ENCODE measurements at regions not wholly inside any gene's neighbourhood (a gene's known extent, or its start where the extent isn't known, plus 50 kb on each side); places are given as distances from the start of the nearest gene placed in this dataset.

- Histone ChIP-seq H3K4me1 (ENCODE audit: control insufficient read depth in 1 of 2, insufficient read depth in 2 of 2, low read length in 2 of 2) (no peaks in the 10 kb centered on the region), H4K20me1 (ENCODE audit: insufficient read depth) (no peaks in the 10 kb centered on the region), H2AFZ (ENCODE audit: low read depth, low read length, poor library complexity, severe bottlenecking) (no peak overlapping the region), H3K36me3 (ENCODE audit: control insufficient read depth in 1 of 2, insufficient read depth in 2 of 2, low read length in 2 of 2) (no peaks in the 10 kb centered on the region), H3K27ac (ENCODE audit: low read depth, low read length) (no peak overlapping the region), H3K4me2 (ENCODE audit: low read length) (no peak overlapping the region), H3K4me3 (replicated peaks in 1 of 2; ENCODE audit: low read depth in 1 of 2, low read length in 2 of 2) (no peak overlapping the region), H3K9me2 (ENCODE audit: insufficient read depth) (no peaks in the 10 kb centered on the region), H3K9me3 (ENCODE audit: control insufficient read depth in 1 of 2, insufficient read depth in 1 of 2, low read depth in 1 of 2, low read length in 2 of 2) (no peaks in the 10 kb centered on the region), H3K79me2 (ENCODE audit: insufficient read depth, low read length) (no peaks in the 10 kb centered on the region), H3K27me3 (ENCODE audit: insufficient read depth, low read length) (peaks cover 12% of the 10 kb centered on the region; the same call in 1 of the 2 replicates), H3K9ac (ENCODE audit: low read length) (no peak overlapping the region)
- TF ChIP-seq CBX3 (IDR thresholded peaks at IDR 0.05; ENCODE audit: low read depth) (no peak), POLR2AphosphoS5 (IDR thresholded peaks at IDR 0.05; ENCODE audit: low read depth, low read length) (no peak), REST (IDR thresholded peaks at IDR 0.05; ENCODE audit: low read depth) (no peak), EGR1 (IDR thresholded peaks at IDR 0.05; ENCODE audit: low read depth) (no peak)
- ChIA-PET POLR2A (no interaction called here), CTCF (no interaction called here), RAD21 (ENCODE audit: low non-redundant PET in 1 of 2, low total read pairs in 2 of 2, uncharacterized antibody in 2 of 2, unreplicated experiment in 2 of 2) (no interaction called here)
- BruUV-seq (replicated peaks), result no TSS peak
- DNase-seq (ENCODE audit: low read depth, low spot score) (no peak), ATAC-seq (no peak)
- intact Hi-C loops (cut with micrococcal nuclease), result no loop called here
Observed at GRCh38 chr11:87536565-87536964, 498.8 kb downstream of the TMEM135 start.

DNA sequence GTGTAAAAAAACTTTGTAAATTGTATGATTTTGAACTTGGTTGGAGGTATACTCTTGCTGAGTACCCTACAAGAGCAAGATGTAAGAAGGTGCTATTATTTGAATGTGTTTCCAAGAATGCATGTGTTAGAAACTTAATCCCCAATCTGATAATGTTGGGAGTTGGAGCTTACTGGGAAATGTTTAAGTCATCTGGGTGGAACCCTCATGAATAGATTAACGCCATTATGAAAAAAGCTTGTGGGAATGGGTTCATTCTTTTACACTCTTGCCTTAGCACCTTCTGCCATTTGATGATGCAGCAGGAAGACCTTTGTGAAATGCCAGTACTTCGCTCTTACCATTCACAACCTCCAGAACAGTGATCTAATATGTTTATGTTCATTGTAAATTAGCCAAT is 498.3 kb downstream of the TMEM135 start:
- ATAC-seq, result no peak
- no TSS peak for BruUV-seq (replicated peaks)
- Histone ChIP-seq H3K4me2 (ENCODE audit: low read length) (no peak overlapping the region), H3K4me3 (replicated peaks in 1 of 2; ENCODE audit: low read depth in 1 of 2, low read length in 2 of 2) (no peak overlapping the region), H3K9me3 (ENCODE audit: control insufficient read depth in 1 of 2, insufficient read depth in 1 of 2, low read depth in 1 of 2, low read length in 2 of 2) (no peaks in the 10 kb centered on the region), H3K4me1 (ENCODE audit: control insufficient read depth in 1 of 2, insufficient read depth in 2 of 2, low read length in 2 of 2) (no peaks in the 10 kb centered on the region), H3K9ac (ENCODE audit: low read length) (no peak overlapping the region), H4K20me1 (ENCODE audit: insufficient read depth) (no peaks in the 10 kb centered on the region), H3K36me3 (ENCODE audit: control insufficient read depth in 1 of 2, insufficient read depth in 2 of 2, low read length in 2 of 2) (no peaks in the 10 kb centered on the region), H3K27me3 (ENCODE audit: insufficient read depth, low read length) (peaks cover 12% of the 10 kb centered on the region; the same call in 1 of the 2 replicates), H2AFZ (ENCODE audit: low read depth, low read length, poor library complexity, severe bottlenecking) (no peak overlapping the region), H3K79me2 (ENCODE audit: insufficient read depth, low read length) (no peaks in the 10 kb centered on the region), H3K27ac (ENCODE audit: low read depth, low read length) (no peak overlapping the region), H3K9me2 (ENCODE audit: insufficient read depth) (no peaks in the 10 kb centered on the region)
- CTCF ChIA-PET, result no interaction called here
- intact Hi-C loops (cut with micrococcal nuclease), result no loop called here
- DNase-seq (ENCODE audit: low read depth, low spot score), result no peak
- TF ChIP-seq ZNF274 (IDR thresholded peaks at IDR 0.05; ENCODE audit: low read depth, low read length), result no peak
- no peak for TF ChIP-seq EZH2phosphoT487 (IDR thresholded peaks at IDR 0.05; ENCODE audit: borderline replicate concordance)
- TF ChIP-seq CEBPB (IDR thresholded peaks at IDR 0.05; ENCODE audit: low read depth), result no peak
- TF ChIP-seq, protein P1, sequence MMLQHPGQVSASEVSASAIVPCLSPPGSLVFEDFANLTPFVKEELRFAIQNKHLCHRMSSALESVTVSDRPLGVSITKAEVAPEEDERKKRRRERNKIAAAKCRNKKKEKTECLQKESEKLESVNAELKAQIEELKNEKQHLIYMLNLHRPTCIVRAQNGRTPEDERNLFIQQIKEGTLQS (IDR thresholded peaks at IDR 0.05), result no peak
- TF ChIP-seq, protein P2, sequence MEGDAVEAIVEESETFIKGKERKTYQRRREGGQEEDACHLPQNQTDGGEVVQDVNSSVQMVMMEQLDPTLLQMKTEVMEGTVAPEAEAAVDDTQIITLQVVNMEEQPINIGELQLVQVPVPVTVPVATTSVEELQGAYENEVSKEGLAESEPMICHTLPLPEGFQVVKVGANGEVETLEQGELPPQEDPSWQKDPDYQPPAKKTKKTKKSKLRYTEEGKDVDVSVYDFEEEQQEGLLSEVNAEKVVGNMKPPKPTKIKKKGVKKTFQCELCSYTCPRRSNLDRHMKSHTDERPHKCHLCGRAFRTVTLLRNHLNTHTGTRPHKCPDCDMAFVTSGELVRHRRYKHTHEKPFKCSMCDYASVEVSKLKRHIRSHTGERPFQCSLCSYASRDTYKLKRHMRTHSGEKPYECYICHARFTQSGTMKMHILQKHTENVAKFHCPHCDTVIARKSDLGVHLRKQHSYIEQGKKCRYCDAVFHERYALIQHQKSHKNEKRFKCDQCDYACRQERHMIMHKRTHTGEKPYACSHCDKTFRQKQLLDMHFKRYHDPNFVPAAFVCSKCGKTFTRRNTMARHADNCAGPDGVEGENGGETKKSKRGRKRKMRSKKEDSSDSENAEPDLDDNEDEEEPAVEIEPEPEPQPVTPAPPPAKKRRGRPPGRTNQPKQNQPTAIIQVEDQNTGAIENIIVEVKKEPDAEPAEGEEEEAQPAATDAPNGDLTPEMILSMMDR (IDR thresholded peaks at IDR 0.05 in 2 of 3, conservative IDR thresholded peaks at IDR 0.05 in 1 of 3; ENCODE audit: borderline replicate concordance in 1 of 3, insufficient read depth in 1 of 3, low read depth in 2 of 3, low read length in 2 of 3), result no peak
- no peak for TF ChIP-seq TCF7L2 (IDR thresholded peaks at IDR 0.05; ENCODE audit: borderline replicate concordance, extremely low read depth, insufficient read depth, insufficient read length)
- TF ChIP-seq CBX3 (IDR thresholded peaks at IDR 0.05; ENCODE audit: low read depth), result no peak
- TF ChIP-seq EGR1 (IDR thresholded peaks at IDR 0.05; ENCODE audit: low read depth), result no peak
- no peak for TF ChIP-seq POLR2AphosphoS5 (IDR thresholded peaks at IDR 0.05; ENCODE audit: low read depth, low read length)
- TF ChIP-seq YY1 (IDR thresholded peaks at IDR 0.05; ENCODE audit: extremely low read depth, insufficient replicate concordance, low read depth, low read length), result no peak
- no peak for TF ChIP-seq ELF1 (IDR thresholded peaks at IDR 0.05; ENCODE audit: borderline replicate concordance, low read depth)
- no peak for TF ChIP-seq SRF (IDR thresholded peaks at IDR 0.05; ENCODE audit: low read depth)
- no peak for TF ChIP-seq SIN3A (IDR thresholded peaks at IDR 0.05; ENCODE audit: low read depth)
- TF ChIP-seq POLR2A (IDR thresholded peaks at IDR 0.05; ENCODE audit: borderline replicate concordance, extremely low read depth, insufficient read depth, insufficient read length), result no peak
- no peak for TF ChIP-seq SP1 (IDR thresholded peaks at IDR 0.05; ENCODE audit: low read depth)
- TF ChIP-seq FOSL1 (IDR thresholded peaks at IDR 0.05; ENCODE audit: low read depth), result no peak
- POLR2A ChIA-PET, result no interaction called here
- RAD21 ChIA-PET (ENCODE audit: low non-redundant PET in 1 of 2, low total read pairs in 2 of 2, uncharacterized antibody in 2 of 2, unreplicated experiment in 2 of 2), result no interaction called here

All from HCT116 (cell line).